ENCODE measurements at regions not wholly inside any gene's neighbourhood (a gene's known extent, or its start where the extent isn't known, plus 50 kb on each side); places are given as distances from the start of the nearest gene placed in this dataset.

- TF ChIP-seq CTCF (IDR thresholded peaks at IDR 0.05) (no peak), POLR2A (IDR thresholded peaks at IDR 0.05) (no peak)
These were observed 62.5 kb upstream of the CDH4 start for GRCh38 chr20:61189534-61189933.

Data from lower leg skin (tissue), 3 donors.